ENCODE measurements at regions not wholly inside any gene's neighbourhood (a gene's known extent, or its start where the extent isn't known, plus 50 kb on each side); places are given as distances from the start of the nearest gene placed in this dataset.

DNA sequence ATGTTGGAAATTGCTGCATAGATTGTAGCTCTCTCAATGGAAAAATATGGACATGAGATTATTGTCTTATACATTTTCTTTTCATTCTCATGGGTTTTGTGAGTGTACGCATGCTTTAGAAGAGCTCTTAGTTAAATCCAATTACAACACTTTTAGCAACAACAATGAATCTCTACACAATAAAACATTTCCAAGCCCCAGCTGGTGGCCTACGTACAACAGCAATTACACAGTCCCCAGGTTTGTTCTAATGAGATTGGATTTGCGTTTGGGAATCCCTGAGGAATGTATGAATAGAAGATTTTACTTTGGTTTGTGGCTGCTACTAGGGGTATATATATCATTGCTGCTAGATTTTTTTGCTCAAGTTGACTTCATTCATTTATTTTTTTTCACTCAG is 98.6 kb downstream of the FHDC1 start:
- DNase-seq (ENCODE audit: low read depth, low spot score) (no peak), ATAC-seq (no peak)
- H3K27ac ChIP-seq (ENCODE audit: low read length) = no peak overlapping the region
- ChIA-PET CTCF (no interaction called here), POLR2A (interaction anchor here (0.5 kb wide), 1 partner anchor 65 kb away, joined by 3 read pairs; no protein-coding TSS in a partner anchor)
- BruUV-seq (replicated peaks) = no TSS peak
- no peaks in the 10 kb centered on the region for H3K9me3 ChIP-seq (ENCODE audit: control insufficient read depth, insufficient read depth, low read depth, low read length)
- no peaks in the 10 kb centered on the region for H3K4me1 ChIP-seq (ENCODE audit: control insufficient read depth, insufficient read depth, low read length)
- no peaks in the 10 kb centered on the region for H3K36me3 ChIP-seq (ENCODE audit: control insufficient read depth, insufficient read depth, low read length)
- H3K4me3 ChIP-seq (ENCODE audit: low read depth in 2 of 2, low read length in 2 of 2) = no peak overlapping the region
- in situ Hi-C loops (cut with HindIII; ENCODE audit: low pct_unique_long_range_greater_than_20kb, low sequenced_read_pairs) = no loop called here
- intact Hi-C loops (cut with micrococcal nuclease; ENCODE audit: unreplicated experiment) = no loop called here
- H3K27me3 ChIP-seq (ENCODE audit: control insufficient read depth, insufficient read depth, low read length) = no peaks in the 10 kb centered on the region
- TF ChIP-seq, protein P1, sequence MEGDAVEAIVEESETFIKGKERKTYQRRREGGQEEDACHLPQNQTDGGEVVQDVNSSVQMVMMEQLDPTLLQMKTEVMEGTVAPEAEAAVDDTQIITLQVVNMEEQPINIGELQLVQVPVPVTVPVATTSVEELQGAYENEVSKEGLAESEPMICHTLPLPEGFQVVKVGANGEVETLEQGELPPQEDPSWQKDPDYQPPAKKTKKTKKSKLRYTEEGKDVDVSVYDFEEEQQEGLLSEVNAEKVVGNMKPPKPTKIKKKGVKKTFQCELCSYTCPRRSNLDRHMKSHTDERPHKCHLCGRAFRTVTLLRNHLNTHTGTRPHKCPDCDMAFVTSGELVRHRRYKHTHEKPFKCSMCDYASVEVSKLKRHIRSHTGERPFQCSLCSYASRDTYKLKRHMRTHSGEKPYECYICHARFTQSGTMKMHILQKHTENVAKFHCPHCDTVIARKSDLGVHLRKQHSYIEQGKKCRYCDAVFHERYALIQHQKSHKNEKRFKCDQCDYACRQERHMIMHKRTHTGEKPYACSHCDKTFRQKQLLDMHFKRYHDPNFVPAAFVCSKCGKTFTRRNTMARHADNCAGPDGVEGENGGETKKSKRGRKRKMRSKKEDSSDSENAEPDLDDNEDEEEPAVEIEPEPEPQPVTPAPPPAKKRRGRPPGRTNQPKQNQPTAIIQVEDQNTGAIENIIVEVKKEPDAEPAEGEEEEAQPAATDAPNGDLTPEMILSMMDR (IDR thresholded peaks at IDR 0.05) = no peak
- TF ChIP-seq, protein P2, sequence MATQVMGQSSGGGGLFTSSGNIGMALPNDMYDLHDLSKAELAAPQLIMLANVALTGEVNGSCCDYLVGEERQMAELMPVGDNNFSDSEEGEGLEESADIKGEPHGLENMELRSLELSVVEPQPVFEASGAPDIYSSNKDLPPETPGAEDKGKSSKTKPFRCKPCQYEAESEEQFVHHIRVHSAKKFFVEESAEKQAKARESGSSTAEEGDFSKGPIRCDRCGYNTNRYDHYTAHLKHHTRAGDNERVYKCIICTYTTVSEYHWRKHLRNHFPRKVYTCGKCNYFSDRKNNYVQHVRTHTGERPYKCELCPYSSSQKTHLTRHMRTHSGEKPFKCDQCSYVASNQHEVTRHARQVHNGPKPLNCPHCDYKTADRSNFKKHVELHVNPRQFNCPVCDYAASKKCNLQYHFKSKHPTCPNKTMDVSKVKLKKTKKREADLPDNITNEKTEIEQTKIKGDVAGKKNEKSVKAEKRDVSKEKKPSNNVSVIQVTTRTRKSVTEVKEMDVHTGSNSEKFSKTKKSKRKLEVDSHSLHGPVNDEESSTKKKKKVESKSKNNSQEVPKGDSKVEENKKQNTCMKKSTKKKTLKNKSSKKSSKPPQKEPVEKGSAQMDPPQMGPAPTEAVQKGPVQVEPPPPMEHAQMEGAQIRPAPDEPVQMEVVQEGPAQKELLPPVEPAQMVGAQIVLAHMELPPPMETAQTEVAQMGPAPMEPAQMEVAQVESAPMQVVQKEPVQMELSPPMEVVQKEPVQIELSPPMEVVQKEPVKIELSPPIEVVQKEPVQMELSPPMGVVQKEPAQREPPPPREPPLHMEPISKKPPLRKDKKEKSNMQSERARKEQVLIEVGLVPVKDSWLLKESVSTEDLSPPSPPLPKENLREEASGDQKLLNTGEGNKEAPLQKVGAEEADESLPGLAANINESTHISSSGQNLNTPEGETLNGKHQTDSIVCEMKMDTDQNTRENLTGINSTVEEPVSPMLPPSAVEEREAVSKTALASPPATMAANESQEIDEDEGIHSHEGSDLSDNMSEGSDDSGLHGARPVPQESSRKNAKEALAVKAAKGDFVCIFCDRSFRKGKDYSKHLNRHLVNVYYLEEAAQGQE (IDR thresholded peaks at IDR 0.05; ENCODE audit: insufficient read depth in 1 of 2, low read depth in 2 of 2, low read length in 1 of 2) = no peak
- TF ChIP-seq POLR2AphosphoS5 (IDR thresholded peaks at IDR 0.05; ENCODE audit: low read depth, low read length) = no peak
- TF ChIP-seq TCF7L2 (IDR thresholded peaks at IDR 0.05; ENCODE audit: low read depth, low read length) = no peak
- TF ChIP-seq SIN3A (IDR thresholded peaks at IDR 0.05; ENCODE audit: borderline replicate concordance, insufficient read depth, low read depth, low read length) = no peak

DNA sequence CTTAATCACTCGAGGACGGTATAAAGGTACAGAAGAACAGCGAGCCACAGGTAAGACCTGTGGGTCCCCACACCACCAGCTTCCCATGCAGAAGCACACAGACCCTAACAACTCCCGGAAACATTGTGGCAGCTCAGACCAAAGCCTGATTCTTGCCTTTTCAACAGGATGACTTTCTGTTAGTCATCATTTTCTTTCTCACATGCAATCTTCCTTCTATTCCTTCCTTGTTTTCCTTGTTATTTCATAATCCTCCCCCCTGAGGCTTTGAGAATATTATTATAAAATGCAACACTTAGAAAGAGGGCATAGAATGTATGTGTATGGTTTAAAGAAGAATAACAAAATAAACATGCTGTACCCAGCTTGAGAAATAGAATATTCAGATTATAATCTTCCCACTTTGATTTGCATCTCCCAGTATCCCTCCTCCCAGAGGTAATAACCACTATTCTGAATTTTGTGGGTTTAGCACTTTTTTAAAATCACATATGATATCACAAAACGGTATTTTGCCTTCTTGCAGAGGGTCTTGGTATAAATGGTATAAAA is 100.9 kb downstream of the FHDC1 start:
- ChIA-PET CTCF (no interaction called here), POLR2A (no interaction called here)
- ATAC-seq (no peak), DNase-seq (ENCODE audit: low read depth, low spot score) (no peak)
- no TSS peak for BruUV-seq (replicated peaks)
- H3K4me3 ChIP-seq (ENCODE audit: low read depth in 2 of 2, low read length in 2 of 2) = no peak overlapping the region
- no peaks in the 10 kb centered on the region for H3K4me1 ChIP-seq (ENCODE audit: control insufficient read depth, insufficient read depth, low read length)
- H3K27me3 ChIP-seq (ENCODE audit: control insufficient read depth, insufficient read depth, low read length) = no peaks in the 10 kb centered on the region
- in situ Hi-C loops (cut with HindIII; ENCODE audit: low pct_unique_long_range_greater_than_20kb, low sequenced_read_pairs) = no loop called here
- no peaks in the 10 kb centered on the region for H3K9me3 ChIP-seq (ENCODE audit: control insufficient read depth, insufficient read depth, low read depth, low read length)
- TF ChIP-seq POLR2AphosphoS5 (IDR thresholded peaks at IDR 0.05; ENCODE audit: low read depth, low read length) = no peak
- TF ChIP-seq, protein P2 (IDR thresholded peaks at IDR 0.05; ENCODE audit: insufficient read depth in 1 of 2, low read depth in 2 of 2, low read length in 1 of 2) = no peak
- no peak for TF ChIP-seq TCF7L2 (IDR thresholded peaks at IDR 0.05; ENCODE audit: low read depth, low read length)
- TF ChIP-seq, protein P1 (IDR thresholded peaks at IDR 0.05) = no peak
- no peak for TF ChIP-seq SIN3A (IDR thresholded peaks at IDR 0.05; ENCODE audit: borderline replicate concordance, insufficient read depth, low read depth, low read length)
- intact Hi-C loops (cut with micrococcal nuclease; ENCODE audit: unreplicated experiment) = no loop called here
- H3K36me3 ChIP-seq (ENCODE audit: control insufficient read depth, insufficient read depth, low read length) = no peaks in the 10 kb centered on the region
- no peak overlapping the region for H3K27ac ChIP-seq (ENCODE audit: low read length)

Data from Panc1 (cell line).